GM18867 (cell line): ENCODE measurements at regions not wholly inside any gene's neighbourhood (a gene's known extent, or its start where the extent isn't known, plus 50 kb on each side); places are given as distances from the start of the nearest gene placed in this dataset.

ENCODE experiments used
- ATAC-seq: cut with Tn5 transposase; IDR thresholded peaks from one replicate; pipeline ENCODE4 v1.9.1; 2021; ENCODE audit warnings: mild to moderate bottlenecking, moderate library complexity; ENCODE audit not compliant: unreplicated experiment

DNA sequence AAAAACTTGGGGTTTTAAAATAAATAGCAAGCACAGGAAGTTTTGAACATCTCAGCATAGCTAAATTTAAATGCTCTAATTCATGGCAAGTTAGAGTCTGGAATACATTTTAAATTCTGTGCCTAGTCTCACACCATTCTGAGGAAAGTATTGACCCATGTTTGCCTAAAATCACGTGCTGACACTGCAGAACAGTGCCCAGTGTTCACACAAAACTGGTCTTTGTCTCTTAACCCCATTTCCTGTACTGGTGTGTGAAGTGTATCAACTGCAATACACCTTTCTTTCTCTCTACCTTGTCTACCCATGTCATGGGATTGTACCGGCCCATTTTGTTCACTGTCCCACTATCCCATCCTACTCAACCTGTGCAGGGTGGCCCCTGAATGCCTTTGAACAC is 749.7 kb upstream of the POM121L12 start:
- ATAC-seq, result no peak

DNA sequence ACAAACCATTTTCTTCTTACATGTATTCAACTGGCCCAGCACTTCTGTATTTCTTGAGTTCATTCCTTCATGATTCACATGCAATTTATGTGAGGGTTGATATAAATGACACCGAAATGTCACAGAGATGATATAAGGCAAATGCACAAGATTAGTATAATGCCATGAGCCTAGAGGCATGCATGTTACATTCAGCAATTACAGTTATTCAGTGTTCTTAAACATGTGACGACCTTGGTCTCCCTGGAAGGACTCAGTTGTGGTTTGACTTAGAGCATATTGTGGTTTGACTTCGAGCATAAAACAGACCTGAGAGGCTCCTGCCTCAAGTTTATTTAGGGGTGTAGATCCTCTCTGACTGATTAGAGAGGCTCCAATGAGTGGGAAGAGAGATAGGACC is 752.1 kb upstream of the POM121L12 start:
- ATAC-seq, result no peak

DNA sequence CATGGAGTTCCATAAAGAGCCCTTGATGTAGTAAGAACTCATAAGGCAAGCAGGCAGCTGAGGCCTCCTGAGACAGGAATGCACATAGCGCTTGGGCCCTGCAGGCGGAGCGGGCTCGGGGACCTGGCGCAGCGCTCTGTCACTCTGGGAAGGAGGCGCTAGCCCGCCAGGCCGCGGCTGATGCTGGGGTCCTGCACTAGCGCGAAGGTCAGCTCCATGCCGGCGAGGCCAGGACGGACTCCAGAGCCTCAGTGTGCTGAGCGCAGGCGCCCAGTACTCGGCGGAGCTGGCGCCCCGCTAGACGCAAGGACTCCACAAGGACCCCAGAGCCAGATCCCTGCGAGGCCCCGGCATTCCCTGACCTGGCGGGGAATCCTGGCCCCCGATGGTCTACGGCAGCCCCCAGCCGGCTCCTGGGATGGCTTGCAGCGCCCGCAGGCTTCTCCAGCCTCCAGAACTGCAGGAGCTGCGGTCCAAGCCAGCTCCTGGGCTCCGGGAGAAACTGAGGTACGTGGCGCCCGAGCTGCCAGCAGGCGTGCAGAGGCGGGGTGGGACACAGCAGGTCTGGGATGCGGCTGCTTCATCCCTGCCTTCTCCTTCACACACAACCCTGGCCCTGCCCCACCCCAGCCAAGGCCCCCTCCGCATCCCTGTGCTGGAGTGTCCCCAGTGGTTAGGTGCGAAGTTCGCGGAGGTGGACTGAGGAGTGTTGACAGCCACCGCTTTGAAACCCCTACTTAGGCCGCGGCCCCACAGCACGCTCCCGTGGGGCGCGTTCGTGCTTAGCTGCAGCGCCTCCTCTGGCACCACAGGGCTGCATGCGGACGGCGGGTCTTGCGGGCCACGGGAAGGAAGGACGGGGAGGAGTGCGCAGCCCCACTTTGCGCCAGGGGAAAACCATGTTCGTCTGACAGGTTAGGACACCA is 761.5 kb upstream of the POM121L12 start:
- ATAC-seq, result no peak

DNA sequence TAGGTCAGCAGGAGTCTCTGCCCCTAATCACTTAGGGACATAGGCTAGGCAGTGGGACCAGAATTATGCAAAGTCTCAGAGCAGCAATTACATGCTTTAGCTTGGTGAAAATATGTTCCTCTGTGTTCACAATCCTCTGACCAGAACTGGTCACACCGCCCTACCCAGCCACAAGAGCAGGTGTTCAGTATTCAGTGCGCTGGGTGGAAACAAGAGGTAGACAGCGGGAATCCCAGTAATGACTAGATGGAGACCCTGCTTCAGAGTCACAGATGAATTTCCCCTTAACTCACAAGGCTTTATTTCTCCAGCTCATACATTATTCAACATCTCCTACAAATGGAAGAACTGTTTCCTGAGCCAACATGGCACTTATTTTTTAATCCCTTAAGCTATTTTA is 763.7 kb upstream of the POM121L12 start:
- no peak for ATAC-seq

DNA sequence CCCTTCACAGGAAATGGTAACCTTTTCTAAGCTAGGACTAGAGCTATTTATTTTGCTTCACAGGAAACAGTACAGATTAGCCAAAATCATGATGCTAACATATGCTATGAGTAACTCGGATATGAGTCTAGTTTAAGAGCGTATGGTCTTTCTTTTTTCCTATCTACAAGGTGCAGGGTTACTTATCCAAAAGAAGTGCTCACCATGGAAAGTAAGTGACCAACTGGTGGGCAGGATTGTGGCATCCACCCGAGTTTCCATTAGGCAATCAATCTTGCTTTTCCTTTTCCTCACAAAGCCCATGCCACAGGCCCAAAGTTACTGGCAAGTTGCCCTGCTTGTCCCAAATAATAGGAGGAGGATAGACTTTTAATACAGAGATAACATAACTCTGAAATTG is 765.1 kb upstream of the POM121L12 start:
- ATAC-seq, result no peak

DNA sequence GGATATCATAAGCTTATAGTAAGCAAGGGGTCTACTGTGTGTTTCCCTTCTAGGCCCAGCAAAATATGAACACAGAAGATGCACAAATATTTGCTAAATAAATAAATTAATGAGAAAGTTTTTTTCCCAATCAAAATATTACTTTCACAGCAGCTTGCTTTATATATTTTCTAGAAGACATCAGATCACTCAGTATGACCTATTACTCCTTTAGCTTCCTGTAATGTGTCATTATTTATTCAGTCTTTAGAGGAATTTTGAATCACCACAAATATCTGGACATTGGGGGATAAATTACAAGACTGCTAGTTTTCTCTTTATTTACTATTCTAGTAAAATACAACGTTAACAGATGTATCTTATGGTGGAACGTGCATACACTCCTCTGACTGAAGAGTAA is 765.8 kb upstream of the POM121L12 start:
- no peak for ATAC-seq

DNA sequence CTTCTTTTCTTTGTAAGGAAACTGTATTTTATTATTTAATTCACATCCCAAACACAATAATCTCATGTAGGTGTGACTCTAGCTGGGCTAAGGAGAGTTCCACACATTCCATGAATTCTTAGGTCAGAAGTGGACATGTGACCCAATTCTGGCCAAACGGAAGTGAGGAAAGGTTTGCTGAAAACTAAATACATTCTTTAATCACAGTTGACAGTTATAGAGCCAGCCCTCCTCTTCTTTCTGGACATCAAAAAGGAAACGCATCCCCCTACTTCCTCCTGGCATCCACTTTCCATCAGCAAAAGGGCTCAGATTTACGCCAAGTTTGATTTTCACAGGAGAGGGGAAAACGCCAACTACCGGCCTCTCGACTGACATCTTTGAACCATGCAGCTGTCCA is 774.4 kb upstream of the POM121L12 start:
- ATAC-seq, result no peak

DNA sequence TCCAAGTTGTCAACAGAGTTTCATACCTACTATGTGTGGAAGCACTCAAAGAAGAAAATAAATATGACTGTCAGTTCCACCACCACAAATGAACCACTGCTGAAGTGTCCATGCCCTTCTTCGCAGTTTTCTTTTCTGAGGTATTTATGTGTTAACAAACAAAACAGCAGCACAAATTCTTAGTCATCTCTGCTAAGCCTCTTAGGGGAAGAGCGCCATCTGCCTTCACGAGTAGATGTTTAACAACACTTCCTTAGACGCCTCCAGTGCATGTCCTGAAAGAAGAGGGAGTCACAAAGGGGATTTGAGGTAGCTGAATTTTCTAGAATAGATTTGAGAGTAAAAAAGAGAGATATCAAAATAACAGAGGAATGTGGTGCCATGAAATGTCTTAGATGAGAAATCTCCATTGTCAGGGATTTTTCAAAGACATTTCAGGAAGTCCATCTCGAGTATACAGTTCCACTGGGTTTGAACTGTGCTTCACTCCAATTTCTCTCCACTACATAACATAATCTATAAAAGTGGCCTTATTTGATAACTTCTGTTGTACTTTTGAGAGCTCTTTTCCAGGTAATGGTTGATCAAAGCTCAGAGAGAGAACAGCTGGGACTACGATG is 775.3 kb upstream of the POM121L12 start:
- no peak for ATAC-seq

DNA sequence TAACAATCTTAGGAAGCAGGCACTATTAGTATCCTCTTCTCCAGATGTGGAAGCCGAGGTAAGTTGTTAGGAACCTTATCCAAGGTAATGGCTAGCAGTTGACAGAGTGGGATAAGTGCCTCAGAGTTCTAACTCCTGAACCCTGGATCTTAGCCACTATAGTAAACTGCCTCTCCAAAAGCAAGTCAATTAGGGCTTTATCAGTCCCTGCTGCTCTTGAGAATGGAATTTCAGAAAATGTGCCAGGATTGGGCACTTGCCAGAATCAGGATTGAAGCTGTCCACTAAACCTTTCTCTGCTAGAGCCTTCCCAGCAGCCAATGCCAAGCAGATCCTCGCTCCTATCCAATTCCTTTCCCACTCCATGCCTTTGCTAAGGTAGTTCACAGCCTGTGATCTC is 777.5 kb upstream of the POM121L12 start:
- ATAC-seq, result no peak

DNA sequence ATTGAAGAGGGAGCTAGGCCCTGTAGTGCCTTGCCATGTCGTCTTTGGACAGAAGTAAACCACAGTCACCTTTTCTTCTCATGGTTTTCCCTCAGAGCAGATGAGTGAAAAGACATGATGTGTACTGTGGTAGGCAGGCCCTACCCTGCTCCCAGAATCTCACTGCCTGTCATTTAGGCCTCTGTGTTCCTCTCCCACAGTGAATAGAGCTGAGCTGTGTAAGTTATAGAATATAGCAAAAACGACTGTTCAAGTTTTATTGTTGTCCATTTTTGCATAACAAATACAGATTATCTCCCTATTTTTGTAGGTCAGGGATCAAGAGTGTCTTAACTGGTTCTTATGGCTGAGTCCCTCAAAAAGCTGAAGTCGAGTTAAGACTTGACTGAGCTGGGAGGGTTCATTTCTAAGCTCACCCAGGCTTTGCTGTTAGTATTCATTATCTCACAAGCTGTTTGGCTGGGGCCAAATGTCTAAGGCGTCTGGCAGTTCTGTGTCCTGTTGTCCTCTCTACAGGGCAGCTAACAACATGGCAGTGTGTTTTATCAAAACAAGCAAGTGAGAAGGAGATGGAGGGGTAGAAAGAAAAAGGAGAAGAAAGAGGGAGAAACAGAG is 780.9 kb upstream of the POM121L12 start:
- no peak for ATAC-seq

DNA sequence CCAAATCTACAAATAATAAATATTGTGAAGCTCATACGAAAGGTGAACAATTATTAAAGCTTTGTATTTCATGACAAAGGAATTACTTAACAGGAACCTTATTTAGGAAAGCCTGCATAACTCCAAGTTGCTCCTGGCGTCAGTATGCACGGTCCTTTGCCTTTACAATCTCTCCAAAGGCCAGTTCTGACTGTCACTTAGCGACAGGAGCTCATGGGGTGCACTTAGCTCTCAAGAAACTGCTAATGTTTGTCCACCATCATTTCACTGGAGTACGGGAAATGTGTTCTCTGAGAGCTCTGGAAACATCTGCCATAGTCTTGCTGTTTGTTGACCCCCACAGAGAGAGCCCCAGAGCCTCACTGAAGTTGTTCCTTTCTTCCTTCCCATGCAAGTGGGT is 781.5 kb upstream of the POM121L12 start:
- no peak for ATAC-seq

DNA sequence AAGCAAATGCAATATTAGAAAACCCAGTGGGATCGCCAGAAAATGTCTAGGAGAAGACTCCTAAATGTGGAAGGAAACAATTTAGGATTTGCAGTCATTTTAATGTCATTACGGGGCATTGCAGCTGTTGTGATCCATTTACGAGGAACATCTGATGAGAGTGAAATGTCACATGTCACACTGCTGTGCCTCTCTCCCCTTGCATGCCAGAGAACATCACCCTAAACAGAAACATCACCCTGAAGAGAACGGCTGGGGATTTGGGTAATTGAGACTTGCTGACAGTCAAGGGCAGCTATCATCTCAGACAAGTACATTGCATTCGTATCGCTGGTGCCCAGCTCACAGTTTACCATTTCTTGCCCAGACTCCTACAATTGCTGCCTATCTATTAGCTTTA is 785.7 kb upstream of the POM121L12 start:
- no peak for ATAC-seq

DNA sequence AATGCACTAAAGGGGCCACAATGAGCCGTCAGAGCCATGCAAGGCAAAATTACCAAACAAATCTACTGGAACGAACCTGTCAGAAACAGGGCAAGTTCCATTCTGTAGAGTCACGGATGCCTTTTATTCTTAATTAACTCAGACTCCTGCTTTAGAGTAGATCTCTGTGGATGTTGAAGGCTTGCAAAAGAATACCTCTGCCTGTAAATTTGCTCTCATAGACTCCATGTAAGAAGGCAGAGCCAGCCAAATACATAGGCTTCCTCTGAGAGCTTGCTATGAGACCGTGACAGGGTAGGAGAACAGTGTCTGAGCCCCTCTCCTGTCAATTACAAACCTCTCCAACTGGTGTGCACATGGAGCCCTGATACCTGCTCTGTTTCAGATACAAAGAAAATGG is 787.9 kb upstream of the POM121L12 start:
- ATAC-seq, result no peak

DNA sequence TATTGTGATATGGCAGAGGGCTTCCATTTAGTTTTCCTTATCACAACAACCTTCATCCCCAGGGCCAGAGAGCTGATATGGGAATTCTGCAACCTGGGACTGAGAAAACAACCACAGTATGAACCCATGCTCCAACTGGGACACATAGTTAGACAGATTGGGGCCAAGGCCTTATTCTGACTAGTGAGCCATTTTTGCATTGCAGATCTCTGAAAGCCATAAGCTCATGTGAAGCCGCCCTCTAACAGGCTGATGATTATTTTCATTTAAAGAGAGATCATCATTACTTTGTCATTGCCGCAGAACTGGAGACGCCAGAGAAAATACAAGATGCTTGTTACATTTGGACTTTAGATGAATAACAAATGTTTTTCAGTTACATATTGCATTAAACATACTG is 791.7 kb upstream of the POM121L12 start:
- no peak for ATAC-seq

DNA sequence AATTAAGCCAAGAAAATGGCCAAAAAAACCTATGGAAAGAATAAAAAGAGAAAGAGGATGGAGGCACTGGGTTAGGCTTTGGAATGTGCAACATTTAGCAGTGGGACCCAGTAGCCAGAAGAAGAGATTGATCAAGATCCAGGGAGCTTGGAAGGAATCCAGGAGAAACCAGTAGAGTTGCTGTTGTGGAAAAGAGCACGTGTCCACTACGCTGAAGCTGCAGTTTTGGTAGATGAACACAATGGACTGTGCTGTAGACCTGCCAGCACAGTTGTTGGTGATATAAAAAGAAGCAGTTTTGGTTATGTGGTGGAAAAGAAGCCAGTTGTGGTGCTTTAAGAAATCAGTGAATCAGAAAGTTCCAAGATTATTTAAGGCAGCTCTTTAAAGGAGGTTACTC is 802.2 kb upstream of the POM121L12 start:
- ATAC-seq, result no peak

DNA sequence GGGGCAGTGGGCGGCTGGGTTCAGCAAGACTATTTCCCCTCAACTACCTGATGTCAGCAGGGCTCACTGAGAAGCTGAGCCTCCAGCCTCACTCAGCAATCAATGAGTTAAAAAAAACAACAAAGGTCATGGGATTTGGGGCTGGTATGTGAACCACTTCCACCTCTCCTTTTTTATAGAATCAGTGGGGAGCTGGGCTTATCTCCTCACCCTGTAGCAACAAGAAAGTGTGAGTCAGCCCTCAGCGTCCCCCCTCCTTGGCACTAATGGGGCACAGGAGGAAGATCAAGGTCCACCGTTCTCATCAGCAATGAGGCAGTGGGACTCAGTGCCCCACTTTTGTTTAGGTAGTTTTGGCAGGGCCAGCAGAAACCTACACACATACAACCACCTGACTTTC is 823.5 kb upstream of the POM121L12 start:
- ATAC-seq, result no peak

DNA sequence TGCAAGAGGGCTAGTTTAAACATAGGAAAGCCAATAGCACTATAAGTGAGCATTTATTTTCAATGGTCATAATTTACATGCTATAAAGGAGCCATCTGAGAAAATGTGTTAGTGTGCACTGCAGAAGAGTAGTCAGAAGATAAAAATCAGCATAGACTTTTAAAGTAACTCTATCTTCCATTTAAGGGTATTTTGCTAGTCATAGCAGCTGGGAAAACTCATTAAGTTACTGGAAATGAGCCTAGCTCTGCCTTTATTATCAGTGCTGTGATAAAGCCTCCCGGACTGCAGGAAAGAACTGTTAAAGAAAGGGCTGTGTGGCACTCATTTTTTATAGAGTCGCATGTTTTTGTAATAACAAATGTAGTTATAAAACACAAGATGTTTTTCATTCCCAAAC is 825.8 kb upstream of the POM121L12 start:
- no peak for ATAC-seq

DNA sequence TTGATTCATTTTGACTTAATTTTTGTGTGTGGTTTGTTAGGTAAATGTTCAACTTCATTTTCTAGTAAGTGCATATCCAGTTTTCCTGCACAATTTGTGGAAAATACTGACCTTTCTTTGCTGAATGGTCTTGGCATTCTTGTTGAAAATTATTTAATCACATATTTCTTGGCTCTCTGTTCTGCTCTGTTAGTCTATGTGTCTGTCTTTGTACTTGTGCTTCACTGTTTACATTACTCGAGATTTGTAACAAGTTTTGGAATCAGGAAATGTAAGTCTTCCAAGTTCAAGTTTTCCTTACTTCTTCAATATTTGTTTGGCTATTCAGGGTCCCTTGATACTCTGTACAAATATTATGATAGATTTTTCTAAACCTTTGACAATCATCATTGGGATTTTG is 838.2 kb upstream of the POM121L12 start:
- no peak for ATAC-seq

DNA sequence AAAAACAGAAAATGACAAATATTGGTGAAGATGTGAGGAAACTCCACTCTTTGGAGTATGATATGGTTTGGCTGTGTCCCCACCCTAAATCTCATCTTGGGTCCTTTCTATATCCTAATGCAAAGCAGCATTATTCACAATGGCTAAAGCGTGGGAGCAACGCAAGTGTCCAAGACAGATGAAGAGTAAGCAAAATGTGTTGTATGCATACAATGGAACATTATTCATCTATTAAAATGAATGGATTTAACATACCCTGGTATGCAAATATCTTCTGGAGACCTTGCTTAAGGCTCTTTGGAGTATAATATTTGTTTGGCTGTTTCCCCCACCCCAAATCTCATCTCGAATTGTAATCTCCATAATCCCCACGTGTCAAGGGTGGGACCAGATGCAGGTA is 839.8 kb upstream of the POM121L12 start:
- ATAC-seq, result no peak

DNA sequence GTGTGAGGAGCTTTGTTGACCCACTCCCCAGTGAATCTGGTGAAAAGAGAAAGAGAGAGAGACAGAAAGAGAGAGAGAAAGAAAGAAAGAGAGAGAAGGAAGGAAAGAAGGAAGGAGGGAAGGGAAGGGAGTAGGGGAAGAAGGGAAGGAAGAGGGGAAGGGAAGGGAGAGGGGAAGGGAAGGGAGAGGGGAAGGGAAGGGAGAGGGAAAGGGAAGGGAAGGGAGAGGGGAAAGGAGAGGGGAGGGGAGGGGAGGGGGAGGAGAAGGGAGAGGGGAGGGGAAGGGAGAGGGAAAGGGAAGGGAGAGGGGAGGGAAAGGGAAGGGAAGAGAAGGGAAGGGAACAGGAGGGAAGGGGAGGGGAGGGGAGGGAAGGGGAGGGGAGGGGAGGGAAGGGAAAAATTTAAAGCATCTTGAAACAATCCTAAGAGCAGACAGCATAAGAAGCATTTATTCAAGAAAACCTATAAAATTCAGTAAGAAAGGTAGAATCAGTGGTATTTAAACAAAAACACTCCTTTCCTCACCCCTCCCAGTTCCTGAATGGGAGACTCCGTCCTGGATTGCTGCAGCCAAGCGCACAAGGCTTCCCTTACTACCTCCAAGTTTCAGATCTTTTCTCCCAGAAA is 846.2 kb upstream of the POM121L12 start:
- no peak for ATAC-seq

DNA sequence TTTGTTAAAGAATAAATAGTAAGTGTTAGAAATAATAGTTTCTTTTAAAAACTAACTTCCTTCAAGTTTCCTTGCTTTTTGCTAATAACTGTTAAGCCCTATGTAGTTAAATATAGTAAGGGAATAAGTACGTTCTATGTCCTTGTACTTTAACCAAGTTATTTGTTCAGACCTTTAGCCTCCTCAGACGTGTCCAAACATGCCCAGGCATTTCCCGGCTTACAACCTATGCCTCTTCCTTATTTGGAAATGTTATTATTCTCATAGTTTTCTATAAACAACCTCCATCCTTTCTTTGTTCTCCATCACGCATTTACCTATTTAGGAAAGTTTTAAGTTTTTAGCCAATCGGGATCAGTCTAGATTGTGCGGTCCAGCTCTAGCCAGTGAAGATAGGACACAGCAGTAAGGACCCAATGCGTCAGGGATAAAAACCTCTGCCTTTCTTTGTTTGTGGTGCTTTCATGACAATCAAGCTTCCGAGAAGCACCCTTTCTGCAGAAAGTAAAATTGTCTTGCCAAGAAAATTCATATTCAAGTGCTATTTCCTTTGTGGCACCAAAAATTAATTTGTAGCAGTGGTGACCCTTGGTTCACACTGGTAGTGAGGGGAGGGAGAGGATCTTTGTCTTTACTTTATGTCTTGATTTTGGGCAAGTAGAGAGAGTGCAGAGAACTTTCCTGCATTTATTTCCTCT is 851.3 kb upstream of the POM121L12 start:
- ATAC-seq, result no peak
